OCI-LY7 (cell line): ENCODE measurements at regions not wholly inside any gene's neighbourhood (a gene's known extent, or its start where the extent isn't known, plus 50 kb on each side); places are given as distances from the start of the nearest gene placed in this dataset.

ENCODE experiments used
- BruUV-seq: library from RNA; stranded (reverse); fragments of 400-500 nt; replicated peaks from 2 replicates; lab custom pipeline; 2021; lab: Mats Ljungman, UMichigan
- CTCF ChIA-PET: fragments of 300-600 bp; sonication (Branson Sonifier 250); formaldehyde crosslinking; loops from one replicate; lab custom pipeline; 2022; ENCODE audit warnings: antibody characterized with exemption; ENCODE audit not compliant: unreplicated experiment; lab: Charles Lee
- POLR2A ChIA-PET: fragments of 300-600 bp; sonication (Branson Sonifier 250); formaldehyde crosslinking; loops from one replicate; lab custom pipeline; 2022; ENCODE audit warnings: antibody characterized with exemption; lab: Charles Lee
- DNase-seq: peaks from one replicate; pipeline ENCODE4 v3.0.0-alpha.2; 2015; ENCODE audit warnings: low spot score
- H2AFZ ChIP-seq: fragments of 200-600 bp; sonication (generic), shearing (Covaris generic); 2 replicates; pipeline ENCODE4 v1.6.1; 2014; ENCODE audit warnings: mild to moderate bottlenecking, antibody characterized with exemption, low read length, moderate library complexity
- H3K27ac ChIP-seq: fragments of 200-600 bp; sonication (generic); 2 replicates; pipeline ENCODE4 v1.5.1; 2014; ENCODE audit warnings: mixed run types, low read depth, mild to moderate bottlenecking, moderate library complexity, low read length, inconsistent platforms; ENCODE audit not compliant: poor library complexity, severe bottlenecking
- H3K36me3 ChIP-seq: fragments of 200-600 bp; sonication (generic); 2 replicates; pipeline ENCODE4 v1.6.1; 2014; ENCODE audit warnings: mild to moderate bottlenecking, antibody characterized with exemption, low read length, moderate library complexity, mixed read lengths; ENCODE audit not compliant: insufficient read depth
- H3K4me1 ChIP-seq: fragments of 200-600 bp; sonication (generic); 2 replicates; pipeline ENCODE4 v1.5.1; 2014; ENCODE audit warnings: mild to moderate bottlenecking, low read length; ENCODE audit not compliant: insufficient read depth, poor library complexity, severe bottlenecking
- H3K4me2 ChIP-seq: fragments of 200-600 bp; sonication (generic); 2 replicates; pipeline ENCODE4 v1.6.1; 2014; ENCODE audit warnings: mild to moderate bottlenecking, low read length
- H3K4me3 ChIP-seq: fragments of 200-600 bp; sonication (generic); 2 replicates; pipeline ENCODE4 v1.5.1; 2014; ENCODE audit warnings: mild to moderate bottlenecking, low read depth, low read length; ENCODE audit not compliant: poor library complexity, severe bottlenecking
- H3K79me2 ChIP-seq: fragments of 200-600 bp; sonication (generic); 2 replicates; pipeline ENCODE4 v1.6.1; 2016; ENCODE audit warnings: low read depth, mild to moderate bottlenecking, low read length, moderate library complexity, mixed read lengths; ENCODE audit not compliant: insufficient read depth
- H3K9me2 ChIP-seq: fragments of 200-600 bp; sonication (generic); 2 replicates; pipeline ENCODE4 v1.6.1; 2016; ENCODE audit warnings: mild to moderate bottlenecking, low read length, mixed read lengths; ENCODE audit not compliant: insufficient read depth
- H3K9me3 ChIP-seq: fragments of 200-600 bp; sonication (generic); 2 replicates; pipeline ENCODE4 v1.6.1; 2014; ENCODE audit warnings: mild to moderate bottlenecking, mixed run types, low read length, mixed read lengths
- H4K20me1 ChIP-seq: fragments of 200-600 bp; sonication (generic); 2 replicates; pipeline ENCODE4 v1.6.1; 2014; ENCODE audit warnings: mild to moderate bottlenecking, antibody characterized with exemption, low read length, moderate library complexity, mixed read lengths; ENCODE audit not compliant: insufficient read depth
- CTCF ChIP-seq: fragments of 200-600 bp; sonication (generic); conservative IDR thresholded peaks from 2 replicates; pipeline ENCODE4 v1.5.1; 2014; ENCODE audit warnings: mild to moderate bottlenecking, antibody characterized with exemption, low read length, moderate library complexity, mixed read lengths
- EZH2phosphoT487 ChIP-seq: fragments of 200-600 bp; sonication (generic); IDR thresholded peaks from 2 replicates; pipeline ENCODE4 v1.6.1; 2018; ENCODE audit warnings: low read depth, borderline replicate concordance, mild to moderate bottlenecking, mixed run types, antibody characterized with exemption, low read length, moderate library complexity, mixed read lengths
- intact Hi-C: fragments of 100-400 bp; cut with micrococcal nuclease; formaldehyde crosslinking; loops from one replicate; pipeline ENCODE4 v1.10.0; 2022; ENCODE audit not compliant: unreplicated experiment

GRCh38 chr12:87121896-87122295 lies 865.7 kb upstream of the MGAT4C start:
- no peaks in the 10 kb centered on the region for H3K36me3 ChIP-seq
- no peak overlapping the region for H3K4me3 ChIP-seq
- H3K9me2 ChIP-seq: no peaks in the 10 kb centered on the region
- no peaks in the 10 kb centered on the region for H3K79me2 ChIP-seq
- CTCF ChIA-PET: no interaction called here
- DNase-seq: no peak
- TF ChIP-seq EZH2phosphoT487 (no peak), CTCF (no peak)
- no peaks in the 10 kb centered on the region for H4K20me1 ChIP-seq
- H3K9me3 ChIP-seq: peaks cover 6% of the 10 kb centered on the region; the same call in 1 of the 2 replicates
- H3K27ac ChIP-seq: no peak overlapping the region
- POLR2A ChIA-PET: interaction anchor here (1.2 kb wide), 1 partner anchor 28 kb away, joined by 3 read pairs; no protein-coding TSS in a partner anchor
- H3K4me2 ChIP-seq: no peak overlapping the region
- intact Hi-C loops: no loop called here
- no peak overlapping the region for H2AFZ ChIP-seq
- no peaks in the 10 kb centered on the region for H3K4me1 ChIP-seq
- BruUV-seq: no TSS peak

GRCh38 chr12:87120440-87120839 lies 864.2 kb upstream of the MGAT4C start:
- no TSS peak for BruUV-seq
- ChIA-PET POLR2A (no interaction called here), CTCF (no interaction called here)
- intact Hi-C loops: no loop called here
- Histone ChIP-seq H3K27ac (no peak overlapping the region), H2AFZ (no peak overlapping the region), H3K36me3 (no peaks in the 10 kb centered on the region), H3K4me2 (no peak overlapping the region), H3K9me3 (peaks cover 6% of the 10 kb centered on the region; the same call in 1 of the 2 replicates), H3K4me3 (no peak overlapping the region), H4K20me1 (no peaks in the 10 kb centered on the region), H3K4me1 (no peaks in the 10 kb centered on the region), H3K9me2 (no peaks in the 10 kb centered on the region), H3K79me2 (no peaks in the 10 kb centered on the region)
- no peak for TF ChIP-seq CTCF
- no peak for DNase-seq

GRCh38 chr12:87119713-87120112 lies 863.5 kb upstream of the MGAT4C start:
- intact Hi-C loops: no loop called here
- H3K79me2 ChIP-seq: no peaks in the 10 kb centered on the region
- no peak overlapping the region for H3K4me2 ChIP-seq
- no peaks in the 10 kb centered on the region for H3K4me1 ChIP-seq
- H4K20me1 ChIP-seq: no peaks in the 10 kb centered on the region
- no peak overlapping the region for H2AFZ ChIP-seq
- DNase-seq: no peak
- no peak overlapping the region for H3K27ac ChIP-seq
- H3K9me2 ChIP-seq: no peaks in the 10 kb centered on the region
- BruUV-seq: no TSS peak
- H3K9me3 ChIP-seq: peaks cover under 1% of the 10 kb centered on the region; the same call in 1 of the 2 replicates
- POLR2A ChIA-PET: no interaction called here
- H3K4me3 ChIP-seq: no peak overlapping the region
- TF ChIP-seq CTCF (no peak), EZH2phosphoT487 (no peak)
- CTCF ChIA-PET: no interaction called here
- no peaks in the 10 kb centered on the region for H3K36me3 ChIP-seq
